ENCODE measurements at regions not wholly inside any gene's neighbourhood (a gene's known extent, or its start where the extent isn't known, plus 50 kb on each side); places are given as distances from the start of the nearest gene placed in this dataset.

DNA sequence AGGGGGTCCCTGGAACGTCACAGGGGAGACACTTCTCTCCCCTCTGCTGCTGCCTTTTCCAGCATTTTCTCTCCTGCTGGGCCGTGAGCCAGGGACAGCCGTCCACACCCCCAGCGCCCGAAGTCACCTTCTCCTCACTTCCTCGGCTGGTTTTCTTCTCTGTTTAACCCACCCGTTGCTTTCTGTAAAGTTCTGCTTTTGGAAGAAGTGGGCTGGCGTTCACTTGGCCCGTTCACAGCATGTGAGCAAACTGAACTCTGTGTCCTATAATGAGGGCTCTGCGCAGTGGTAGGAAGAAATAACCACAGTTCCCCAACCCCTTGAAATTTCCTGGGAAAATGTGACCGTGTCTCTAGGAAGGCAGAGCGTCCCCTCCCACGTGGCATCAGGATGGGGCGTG lies 187.0 kb upstream of the HDAC4 start:
- CTCF ChIA-PET: no interaction called here
- Mint-ChIP-seq H3K27me3 (ENCODE audit: unreplicated experiment) (peaks cover 54% of the 10 kb centered on the region), H3K27ac (ENCODE audit: unreplicated experiment) (no peak overlapping the region), H3K4me3 (ENCODE audit: low read depth, unreplicated experiment) (no peak overlapping the region), H3K9me3 (ENCODE audit: low read depth, unreplicated experiment) (peaks cover 16% of the 10 kb centered on the region), H3K4me1 (ENCODE audit: low read depth, unreplicated experiment) (no peaks in the 10 kb centered on the region), H3K36me3 (ENCODE audit: insufficient read depth, unreplicated experiment) (no peaks in the 10 kb centered on the region)
- TF ChIP-seq, protein P1, sequence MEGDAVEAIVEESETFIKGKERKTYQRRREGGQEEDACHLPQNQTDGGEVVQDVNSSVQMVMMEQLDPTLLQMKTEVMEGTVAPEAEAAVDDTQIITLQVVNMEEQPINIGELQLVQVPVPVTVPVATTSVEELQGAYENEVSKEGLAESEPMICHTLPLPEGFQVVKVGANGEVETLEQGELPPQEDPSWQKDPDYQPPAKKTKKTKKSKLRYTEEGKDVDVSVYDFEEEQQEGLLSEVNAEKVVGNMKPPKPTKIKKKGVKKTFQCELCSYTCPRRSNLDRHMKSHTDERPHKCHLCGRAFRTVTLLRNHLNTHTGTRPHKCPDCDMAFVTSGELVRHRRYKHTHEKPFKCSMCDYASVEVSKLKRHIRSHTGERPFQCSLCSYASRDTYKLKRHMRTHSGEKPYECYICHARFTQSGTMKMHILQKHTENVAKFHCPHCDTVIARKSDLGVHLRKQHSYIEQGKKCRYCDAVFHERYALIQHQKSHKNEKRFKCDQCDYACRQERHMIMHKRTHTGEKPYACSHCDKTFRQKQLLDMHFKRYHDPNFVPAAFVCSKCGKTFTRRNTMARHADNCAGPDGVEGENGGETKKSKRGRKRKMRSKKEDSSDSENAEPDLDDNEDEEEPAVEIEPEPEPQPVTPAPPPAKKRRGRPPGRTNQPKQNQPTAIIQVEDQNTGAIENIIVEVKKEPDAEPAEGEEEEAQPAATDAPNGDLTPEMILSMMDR (IDR thresholded peaks at IDR 0.05; ENCODE audit: unreplicated experiment): no peak
- intact Hi-C loops (cut with micrococcal nuclease; ENCODE audit: unreplicated experiment): no loop called here
- no TSS peak for BruUV-seq (replicated peaks)
- no peak for DNase-seq

DNA sequence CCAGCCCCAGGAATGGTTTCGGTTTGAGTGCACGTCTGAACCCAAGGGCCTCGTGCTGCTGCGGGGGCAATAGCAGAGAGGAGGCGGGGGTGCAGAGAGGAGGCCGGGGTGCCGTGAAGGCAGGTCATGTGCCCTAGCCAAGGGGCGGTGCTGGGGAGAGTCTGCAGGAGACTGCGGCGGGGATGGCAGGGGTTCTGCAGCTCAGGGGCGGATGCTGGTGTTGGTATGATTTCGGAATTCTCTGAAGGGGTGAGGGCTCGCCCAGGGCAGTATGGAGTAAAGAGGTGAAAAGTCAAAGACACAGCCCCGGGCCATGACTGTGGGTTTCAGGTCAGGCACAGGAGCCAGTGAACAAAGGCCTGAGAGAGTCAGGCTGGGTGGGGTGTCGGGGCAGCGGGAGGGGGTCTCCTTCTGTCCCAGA lies 186.5 kb upstream of the HDAC4 start:
- Mint-ChIP-seq H3K4me3 (ENCODE audit: low read depth, unreplicated experiment) (no peak overlapping the region), H3K27ac (ENCODE audit: unreplicated experiment) (no peak overlapping the region), H3K36me3 (ENCODE audit: insufficient read depth, unreplicated experiment) (no peaks in the 10 kb centered on the region), H3K27me3 (ENCODE audit: unreplicated experiment) (peaks cover 58% of the 10 kb centered on the region), H3K4me1 (ENCODE audit: low read depth, unreplicated experiment) (no peaks in the 10 kb centered on the region), H3K9me3 (ENCODE audit: low read depth, unreplicated experiment) (peaks cover 12% of the 10 kb centered on the region)
- BruUV-seq (replicated peaks): no TSS peak
- TF ChIP-seq, protein P1 (IDR thresholded peaks at IDR 0.05; ENCODE audit: unreplicated experiment): no peak
- CTCF ChIA-PET: no interaction called here
- no peak for DNase-seq
- intact Hi-C loops (cut with micrococcal nuclease; ENCODE audit: unreplicated experiment): no loop called here

DNA sequence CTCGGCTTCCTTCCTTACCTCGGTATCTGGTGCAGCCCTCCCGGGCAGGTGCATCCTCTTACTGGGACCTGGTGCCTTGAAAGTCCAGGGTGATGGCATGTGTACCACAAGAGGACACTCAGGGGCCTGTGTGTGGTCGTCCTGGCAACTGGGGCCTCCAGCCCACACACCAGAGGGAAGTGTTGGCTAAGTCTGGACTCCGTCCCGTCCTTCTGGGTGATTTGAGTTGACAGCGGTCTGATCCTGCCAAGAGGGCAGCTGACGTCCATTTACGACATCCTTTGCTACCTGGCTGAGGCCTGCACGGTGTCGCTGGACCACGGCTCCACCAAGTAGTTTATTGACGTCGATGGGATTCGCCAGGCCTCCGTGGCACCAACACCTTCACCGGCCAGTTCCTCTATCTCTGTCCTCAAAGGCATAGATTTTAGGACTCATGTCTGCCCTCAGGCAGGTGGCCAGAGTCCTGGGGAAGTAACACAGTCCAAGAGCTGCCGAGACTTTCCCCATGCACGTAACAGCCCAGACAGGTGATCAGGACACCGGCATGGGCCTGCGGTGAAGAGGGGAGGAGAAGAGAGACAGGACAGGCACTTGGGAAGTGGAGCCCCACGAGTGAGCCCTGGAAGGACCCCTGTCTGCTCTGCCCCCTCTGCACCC lies 186.0 kb upstream of the HDAC4 start:
- CTCF ChIA-PET: no interaction called here
- no peaks in the 10 kb centered on the region for H3K36me3 Mint-ChIP-seq (ENCODE audit: insufficient read depth, unreplicated experiment)
- no TSS peak for BruUV-seq (replicated peaks)
- no peak overlapping the region for H3K27ac Mint-ChIP-seq (ENCODE audit: unreplicated experiment)
- TF ChIP-seq, protein P1 (IDR thresholded peaks at IDR 0.05; ENCODE audit: unreplicated experiment): no peak
- no peaks in the 10 kb centered on the region for H3K4me1 Mint-ChIP-seq (ENCODE audit: low read depth, unreplicated experiment)
- no peak overlapping the region for H3K4me3 Mint-ChIP-seq (ENCODE audit: low read depth, unreplicated experiment)
- peaks cover 58% of the 10 kb centered on the region for H3K27me3 Mint-ChIP-seq (ENCODE audit: unreplicated experiment)
- intact Hi-C loops (cut with micrococcal nuclease; ENCODE audit: unreplicated experiment): no loop called here
- peaks cover 6% of the 10 kb centered on the region for H3K9me3 Mint-ChIP-seq (ENCODE audit: low read depth, unreplicated experiment)
- no peak for DNase-seq

DNA sequence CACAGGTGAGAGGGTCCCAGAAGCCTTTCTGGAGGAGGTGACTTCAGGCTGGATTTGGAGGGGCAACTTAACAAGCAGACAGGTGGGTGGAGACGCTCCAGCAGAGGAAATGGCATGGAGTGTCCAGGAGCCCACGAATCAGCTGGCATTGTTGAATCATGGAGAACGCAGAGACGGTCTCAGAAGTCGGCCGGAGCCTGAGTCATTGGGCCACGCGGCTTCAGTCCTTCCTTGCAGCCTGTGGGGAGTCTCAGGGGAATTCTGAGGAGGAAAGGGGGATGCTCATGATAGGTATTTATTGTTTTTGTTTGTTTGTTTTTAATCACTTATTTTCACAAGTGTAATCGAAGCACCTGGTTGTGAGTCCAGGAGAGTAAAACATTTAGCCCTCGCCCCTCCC lies 184.6 kb upstream of the HDAC4 start:
- CTCF ChIA-PET: no interaction called here
- Mint-ChIP-seq H3K36me3 (ENCODE audit: insufficient read depth, unreplicated experiment) (no peaks in the 10 kb centered on the region), H3K27me3 (ENCODE audit: unreplicated experiment) (peaks cover 65% of the 10 kb centered on the region), H3K4me3 (ENCODE audit: low read depth, unreplicated experiment) (no peak overlapping the region), H3K4me1 (ENCODE audit: low read depth, unreplicated experiment) (no peaks in the 10 kb centered on the region), H3K9me3 (ENCODE audit: low read depth, unreplicated experiment) (no peaks in the 10 kb centered on the region), H3K27ac (ENCODE audit: unreplicated experiment) (no peak overlapping the region)
- BruUV-seq (replicated peaks): no TSS peak
- DNase-seq: no peak
- TF ChIP-seq, protein P1 (IDR thresholded peaks at IDR 0.05; ENCODE audit: unreplicated experiment): no peak
- intact Hi-C loops (cut with micrococcal nuclease; ENCODE audit: unreplicated experiment): no loop called here
